Neural progenitor cell (in vitro differentiated cells): ENCODE measurements at regions not wholly inside any gene's neighbourhood (a gene's known extent, or its start where the extent isn't known, plus 50 kb on each side); places are given as distances from the start of the nearest gene placed in this dataset.

Experiments
- DNase-seq: peaks from one replicate; pipeline ENCODE4 v3.0.0-alpha.2; 2016; ENCODE audit warnings: low spot score
- H2AFZ ChIP-seq: fragments of 200-600 bp; sonication (generic); replicated peaks from 2 replicates; pipeline ENCODE4 v1.6.1; 2016; ENCODE audit warnings: antibody characterized with exemption
- H3F3A ChIP-seq: fragments of 200-600 bp; sonication (generic); 2 replicates; pipeline ENCODE4 v1.6.1; 2016; ENCODE audit warnings: antibody characterized with exemption, low read depth
- H3K27ac ChIP-seq: fragments of 200-600 bp; sonication (generic); 2 replicates; pipeline ENCODE4 v1.5.1; 2016; ENCODE audit warnings: mild to moderate bottlenecking
- H3K27me3 ChIP-seq: fragments of 200-600 bp; sonication (generic); 2 replicates; pipeline ENCODE4 v1.6.1; 2016; ENCODE audit warnings: mild to moderate bottlenecking, moderate library complexity
- H3K36me3 ChIP-seq: fragments of 200-600 bp; sonication (generic); 2 replicates; pipeline ENCODE4 v1.5.1; 2016
- H3K4me1 ChIP-seq: fragments of 200-600 bp; sonication (generic); 2 replicates; pipeline ENCODE4 v1.6.1; 2016; ENCODE audit warnings: mixed run types
- H3K4me2 ChIP-seq: fragments of 200-600 bp; sonication (generic); 2 replicates; pipeline ENCODE4 v1.6.1; 2016
- H3K4me3 ChIP-seq: fragments of 200-600 bp; sonication (generic); 2 replicates; pipeline ENCODE4 v1.5.1; 2016
- H3K79me2 ChIP-seq: fragments of 200-600 bp; sonication (generic); 2 replicates; pipeline ENCODE4 v1.6.1; 2016; ENCODE audit warnings: low read depth
- H3K9ac ChIP-seq: fragments of 200-600 bp; sonication (generic); 2 replicates; pipeline ENCODE4 v1.6.1; 2016
- H3K9me3 ChIP-seq: fragments of 200-600 bp; sonication (generic); 2 replicates; pipeline ENCODE4 v1.5.1; 2016; ENCODE audit warnings: low read depth
- H4K20me1 ChIP-seq: fragments of 200-600 bp; sonication (generic); 2 replicates; pipeline ENCODE4 v1.6.1; 2016; ENCODE audit warnings: low read depth
- H3K27ac Mint-ChIP-seq: 3 replicates; pipeline ENCODE4 v1.8.0; 2021; ENCODE audit warnings: mixed read lengths
- H3K27me3 Mint-ChIP-seq: 2 replicates; pipeline ENCODE4 v1.8.0; 2022; ENCODE audit warnings: low read depth, mild to moderate bottlenecking, inconsistent platforms, moderate library complexity, mixed read lengths; ENCODE audit not compliant: insufficient read depth
- H3K36me3 Mint-ChIP-seq: 3 replicates; pipeline ENCODE4 v1.8.0; 2021; ENCODE audit warnings: mixed read lengths
- H3K4me1 Mint-ChIP-seq: 3 replicates; pipeline ENCODE4 v1.8.0; 2021; ENCODE audit warnings: mixed read lengths
- H3K4me3 Mint-ChIP-seq: 3 replicates; pipeline ENCODE4 v1.8.0; 2021; ENCODE audit warnings: mild to moderate bottlenecking, moderate library complexity, mixed read lengths
- H3K9me3 Mint-ChIP-seq: 3 replicates; pipeline ENCODE4 v1.8.0; 2020; ENCODE audit warnings: mixed read lengths
- EZH2 ChIP-seq: fragments of 200-600 bp; sonication (generic); IDR thresholded peaks from 2 replicates; pipeline ENCODE4 v1.6.1; 2017; ENCODE audit warnings: antibody characterized with exemption, mild to moderate bottlenecking, moderate library complexity
- EZH2phosphoT487 ChIP-seq: fragments of 200-600 bp; sonication (generic); IDR thresholded peaks from 2 replicates; pipeline ENCODE4 v1.6.1; 2017; ENCODE audit warnings: antibody characterized with exemption
- TF ChIP-seq, protein P1 (sequence below): fragments of 200-600 bp; sonication (generic); IDR thresholded peaks from 2 replicates; pipeline ENCODE4 v1.5.1; 2017; ENCODE audit warnings: antibody characterized with exemption, mild to moderate bottlenecking

- peaks cover 51% of the 10 kb centered on the region for H3K79me2 ChIP-seq
- H3K4me2 ChIP-seq: peak overlapping the region; percentile 77
- no peaks in the 10 kb centered on the region for H3K36me3 Mint-ChIP-seq
- H3F3A ChIP-seq: peaks cover 38% of the 10 kb centered on the region
- H3K4me1 ChIP-seq: peaks cover 74% of the 10 kb centered on the region
- H3K27me3 ChIP-seq: no peaks in the 10 kb centered on the region
- H3K27me3 Mint-ChIP-seq: no peaks in the 10 kb centered on the region
- H3K9ac ChIP-seq: no peak overlapping the region
- no peaks in the 10 kb centered on the region for H3K36me3 ChIP-seq
- H3K27ac Mint-ChIP-seq: peak overlapping the region; percentile 95
- no peak for DNase-seq
- H3K9me3 ChIP-seq: no peaks in the 10 kb centered on the region
- TF ChIP-seq EZH2phosphoT487: no peak
- no peak for TF ChIP-seq EZH2
- TF ChIP-seq, protein P1, sequence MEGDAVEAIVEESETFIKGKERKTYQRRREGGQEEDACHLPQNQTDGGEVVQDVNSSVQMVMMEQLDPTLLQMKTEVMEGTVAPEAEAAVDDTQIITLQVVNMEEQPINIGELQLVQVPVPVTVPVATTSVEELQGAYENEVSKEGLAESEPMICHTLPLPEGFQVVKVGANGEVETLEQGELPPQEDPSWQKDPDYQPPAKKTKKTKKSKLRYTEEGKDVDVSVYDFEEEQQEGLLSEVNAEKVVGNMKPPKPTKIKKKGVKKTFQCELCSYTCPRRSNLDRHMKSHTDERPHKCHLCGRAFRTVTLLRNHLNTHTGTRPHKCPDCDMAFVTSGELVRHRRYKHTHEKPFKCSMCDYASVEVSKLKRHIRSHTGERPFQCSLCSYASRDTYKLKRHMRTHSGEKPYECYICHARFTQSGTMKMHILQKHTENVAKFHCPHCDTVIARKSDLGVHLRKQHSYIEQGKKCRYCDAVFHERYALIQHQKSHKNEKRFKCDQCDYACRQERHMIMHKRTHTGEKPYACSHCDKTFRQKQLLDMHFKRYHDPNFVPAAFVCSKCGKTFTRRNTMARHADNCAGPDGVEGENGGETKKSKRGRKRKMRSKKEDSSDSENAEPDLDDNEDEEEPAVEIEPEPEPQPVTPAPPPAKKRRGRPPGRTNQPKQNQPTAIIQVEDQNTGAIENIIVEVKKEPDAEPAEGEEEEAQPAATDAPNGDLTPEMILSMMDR: no peak
- H4K20me1 ChIP-seq: no peaks in the 10 kb centered on the region
- peak overlapping the region; percentile 95 for H3K27ac ChIP-seq
- peaks cover 64% of the 10 kb centered on the region for H3K4me1 Mint-ChIP-seq
- peak overlapping the region; percentile 63 for H3K4me3 Mint-ChIP-seq
- no peaks in the 10 kb centered on the region for H3K9me3 Mint-ChIP-seq
- no peak overlapping the region for H2AFZ ChIP-seq
- H3K4me3 ChIP-seq: peak overlapping the region; percentile 35
Measured at GRCh38 chr3:181610973-181611265, 100.8 kb upstream of the SOX2 start.

DNA sequence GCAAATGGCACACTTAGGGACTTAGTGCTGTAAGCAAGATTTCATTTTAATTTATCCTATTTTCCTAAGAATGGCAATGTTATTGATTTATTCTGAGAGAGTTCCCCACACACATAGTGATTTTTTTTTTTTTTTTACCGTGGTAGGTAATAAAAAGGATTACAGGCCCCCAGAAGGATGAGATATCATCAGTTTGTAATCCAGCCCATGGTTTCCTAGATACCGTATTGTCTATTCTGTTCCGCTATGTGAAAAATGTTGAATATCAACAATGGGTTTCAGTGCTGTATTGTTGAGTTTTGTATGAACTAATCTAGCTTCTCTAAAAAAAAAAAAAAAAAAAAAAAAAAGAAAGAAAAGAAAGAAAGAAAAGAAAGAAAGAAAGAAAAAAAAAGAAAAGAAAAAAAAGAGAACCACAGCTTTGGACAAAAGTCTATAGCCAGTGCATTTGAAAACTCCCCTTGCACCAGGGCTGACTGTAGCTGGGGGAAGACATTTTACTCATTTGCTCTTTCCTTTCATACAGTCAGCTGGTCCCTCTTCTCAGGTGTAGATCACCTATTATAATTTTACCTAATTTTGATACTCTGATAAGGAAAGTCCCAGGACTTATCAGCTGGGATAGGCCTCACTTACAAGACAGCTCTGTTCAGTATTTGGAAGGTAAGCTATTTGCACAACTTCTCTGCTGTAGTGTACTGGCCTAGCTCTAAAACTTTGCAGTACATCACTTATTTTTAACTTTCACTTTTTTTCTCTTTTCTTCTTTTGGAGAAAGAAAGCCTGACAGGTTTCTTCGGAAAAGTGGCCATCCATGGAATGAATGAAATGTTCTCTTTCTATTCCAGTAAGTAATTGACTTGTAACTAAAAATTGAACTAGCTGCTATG is 101.4 kb upstream of the SOX2 start:
- peak overlapping the region; percentile 63 for H3K4me3 Mint-ChIP-seq
- peak overlapping the region; percentile 35 for H3K4me3 ChIP-seq

GRCh38 chr3:181609030-181609767 is 102.5 kb upstream of the SOX2 start:
- Mint-ChIP-seq H3K4me3 (peak overlapping the region; percentile 39), H3K4me1 (peaks cover 54% of the 10 kb centered on the region), H3K27ac (peak overlapping the region; percentile 47), H3K9me3 (no peaks in the 10 kb centered on the region), H3K27me3 (no peaks in the 10 kb centered on the region), H3K36me3 (no peaks in the 10 kb centered on the region)
- no peaks in the 10 kb centered on the region for H3K27me3 ChIP-seq
- H3K4me1 ChIP-seq: peaks cover 57% of the 10 kb centered on the region
- H3K4me3 ChIP-seq: no peak overlapping the region
- peak; percentile 47 for DNase-seq
- TF ChIP-seq EZH2phosphoT487 (no peak), EZH2 (no peak)
- TF ChIP-seq, protein P1: no peak
- no peaks in the 10 kb centered on the region for H3K36me3 ChIP-seq
- peaks cover 38% of the 10 kb centered on the region for H3F3A ChIP-seq
- H2AFZ ChIP-seq: no peak overlapping the region
- no peak overlapping the region for H3K9ac ChIP-seq
- peak overlapping the region; percentile 77 for H3K4me2 ChIP-seq
- H3K9me3 ChIP-seq: no peaks in the 10 kb centered on the region
- peak overlapping the region; percentile 72 for H3K27ac ChIP-seq
- H3K79me2 ChIP-seq: peaks cover 33% of the 10 kb centered on the region
- H4K20me1 ChIP-seq: no peaks in the 10 kb centered on the region

More for the DNA sequence above, 101.4 kb upstream of the SOX2 start:
- Mint-ChIP-seq H3K27me3 (no peaks in the 10 kb centered on the region), H3K27ac (peak overlapping the region; percentile 95), H3K4me1 (peaks cover 58% of the 10 kb centered on the region), H3K36me3 (no peaks in the 10 kb centered on the region), H3K9me3 (no peaks in the 10 kb centered on the region)
- no peaks in the 10 kb centered on the region for H3K27me3 ChIP-seq
- no peak overlapping the region for H3K9ac ChIP-seq
- no peaks in the 10 kb centered on the region for H4K20me1 ChIP-seq
- H3K4me2 ChIP-seq: peak overlapping the region; percentile 77
- DNase-seq: peak; percentile 72
- H3K4me1 ChIP-seq: peaks cover 68% of the 10 kb centered on the region
- no peak overlapping the region for H2AFZ ChIP-seq
- peaks cover 38% of the 10 kb centered on the region for H3F3A ChIP-seq
- no peaks in the 10 kb centered on the region for H3K36me3 ChIP-seq
- peak overlapping the region; percentile 95 for H3K27ac ChIP-seq
- H3K79me2 ChIP-seq: peaks cover 45% of the 10 kb centered on the region
- no peak for TF ChIP-seq EZH2phosphoT487
- TF ChIP-seq, protein P1: no peak
- no peak for TF ChIP-seq EZH2
- H3K9me3 ChIP-seq: no peaks in the 10 kb centered on the region
